ENCODE measurements at regions not wholly inside any gene's neighbourhood (a gene's known extent, or its start where the extent isn't known, plus 50 kb on each side); places are given as distances from the start of the nearest gene placed in this dataset.

- peaks cover 0 to 3% (median 0%) of the 10 kb centered on the region in 4 donors for H3K9me3 ChIP-seq
- no peak for DNase-seq (ENCODE audit: extremely low spot score)
- H3K36me3 ChIP-seq: no peaks in the 10 kb centered on the region
- intact Hi-C loops (cut with DNase I): no loop called here
- no peak overlapping the region for H3K4me3 ChIP-seq
- WGBS: 70% methylated on average over 1 of the region's 1 CpG
- H3K27ac ChIP-seq (replicated peaks in 1 of 4): no peak overlapping the region
- TF ChIP-seq POLR2AphosphoS5 (IDR thresholded peaks at IDR 0.05): no peak
- no peak for TF ChIP-seq EP300 (IDR thresholded peaks at IDR 0.05)
- TF ChIP-seq, protein P1, sequence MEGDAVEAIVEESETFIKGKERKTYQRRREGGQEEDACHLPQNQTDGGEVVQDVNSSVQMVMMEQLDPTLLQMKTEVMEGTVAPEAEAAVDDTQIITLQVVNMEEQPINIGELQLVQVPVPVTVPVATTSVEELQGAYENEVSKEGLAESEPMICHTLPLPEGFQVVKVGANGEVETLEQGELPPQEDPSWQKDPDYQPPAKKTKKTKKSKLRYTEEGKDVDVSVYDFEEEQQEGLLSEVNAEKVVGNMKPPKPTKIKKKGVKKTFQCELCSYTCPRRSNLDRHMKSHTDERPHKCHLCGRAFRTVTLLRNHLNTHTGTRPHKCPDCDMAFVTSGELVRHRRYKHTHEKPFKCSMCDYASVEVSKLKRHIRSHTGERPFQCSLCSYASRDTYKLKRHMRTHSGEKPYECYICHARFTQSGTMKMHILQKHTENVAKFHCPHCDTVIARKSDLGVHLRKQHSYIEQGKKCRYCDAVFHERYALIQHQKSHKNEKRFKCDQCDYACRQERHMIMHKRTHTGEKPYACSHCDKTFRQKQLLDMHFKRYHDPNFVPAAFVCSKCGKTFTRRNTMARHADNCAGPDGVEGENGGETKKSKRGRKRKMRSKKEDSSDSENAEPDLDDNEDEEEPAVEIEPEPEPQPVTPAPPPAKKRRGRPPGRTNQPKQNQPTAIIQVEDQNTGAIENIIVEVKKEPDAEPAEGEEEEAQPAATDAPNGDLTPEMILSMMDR (IDR thresholded peaks at IDR 0.05): no peak
- TF ChIP-seq POLR2A (IDR thresholded peaks at IDR 0.05; ENCODE audit: low read depth): no peak
- peaks cover 18 to 27% (median 25%) of the 10 kb centered on the region in 4 donors for H3K4me1 ChIP-seq
- no peaks in the 10 kb centered on the region for H3K27me3 ChIP-seq
These were observed 113.1 kb upstream of the INPP4B start for GRCh38 chr4:142959173-142959572.

DNA sequence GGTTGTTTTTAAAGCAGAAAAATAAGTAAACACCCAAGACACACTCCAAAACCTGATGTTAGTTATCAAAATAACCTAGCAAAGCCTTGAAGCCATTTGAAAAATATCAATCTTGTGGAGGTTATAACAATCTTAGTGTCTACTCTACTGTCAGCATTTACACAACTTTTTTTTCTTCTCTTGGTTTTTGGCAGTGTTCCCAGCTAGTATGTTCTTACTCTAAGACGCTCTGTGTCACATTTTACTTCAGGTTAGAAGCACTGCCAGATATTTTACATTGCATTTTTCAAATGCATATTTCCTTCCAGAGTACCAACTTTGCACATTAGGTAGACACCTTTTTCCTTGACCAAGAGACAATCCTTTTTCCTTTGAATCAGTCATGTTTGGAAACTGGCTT, 114.0 kb upstream of the INPP4B start:
- no peak for DNase-seq (ENCODE audit: extremely low spot score)
- H3K9me3 ChIP-seq: peaks cover 0 to 3% (median 0%) of the 10 kb centered on the region in 4 donors
- no peak overlapping the region for H3K4me3 ChIP-seq
- TF ChIP-seq POLR2A (IDR thresholded peaks at IDR 0.05; ENCODE audit: low read depth): no peak
- TF ChIP-seq, protein P1 (IDR thresholded peaks at IDR 0.05): no peak
- TF ChIP-seq EP300 (IDR thresholded peaks at IDR 0.05): no peak
- TF ChIP-seq POLR2AphosphoS5 (IDR thresholded peaks at IDR 0.05): no peak
- intact Hi-C loops (cut with DNase I): no loop called here
- H3K4me1 ChIP-seq: peaks cover 18 to 27% (median 25%) of the 10 kb centered on the region in 4 donors
- H3K36me3 ChIP-seq: no peaks in the 10 kb centered on the region
- H3K27me3 ChIP-seq: no peaks in the 10 kb centered on the region
- H3K27ac ChIP-seq (replicated peaks in 1 of 4): peak overlapping the region in 1 of 4 donors; percentile 43
- 13% methylated on average over 1 of the region's 1 CpG for WGBS

- intact Hi-C loops (cut with DNase I): no loop called here
- Histone ChIP-seq H3K4me3 (no peak overlapping the region), H3K36me3 (no peaks in the 10 kb centered on the region), H3K27ac (replicated peaks in 1 of 4) (peak overlapping the region; percentile 11 to 43 (median 32)), H3K27me3 (no peaks in the 10 kb centered on the region), H3K9me3 (no peaks in the 10 kb centered on the region), H3K4me1 (peaks cover 18 to 27% (median 25%) of the 10 kb centered on the region in 4 donors)
- DNase-seq (ENCODE audit: extremely low spot score): no peak
- WGBS: 34% methylated on average over 6 of the region's 6 CpGs
- TF ChIP-seq POLR2AphosphoS5 (IDR thresholded peaks at IDR 0.05) (no peak), EP300 (IDR thresholded peaks at IDR 0.05) (no peak), POLR2A (IDR thresholded peaks at IDR 0.05; ENCODE audit: low read depth) (no peak)
- TF ChIP-seq, protein P1 (IDR thresholded peaks at IDR 0.05): no peak
These were observed 115.0 kb upstream of the INPP4B start for GRCh38 chr4:142960867-142961644.

DNA sequence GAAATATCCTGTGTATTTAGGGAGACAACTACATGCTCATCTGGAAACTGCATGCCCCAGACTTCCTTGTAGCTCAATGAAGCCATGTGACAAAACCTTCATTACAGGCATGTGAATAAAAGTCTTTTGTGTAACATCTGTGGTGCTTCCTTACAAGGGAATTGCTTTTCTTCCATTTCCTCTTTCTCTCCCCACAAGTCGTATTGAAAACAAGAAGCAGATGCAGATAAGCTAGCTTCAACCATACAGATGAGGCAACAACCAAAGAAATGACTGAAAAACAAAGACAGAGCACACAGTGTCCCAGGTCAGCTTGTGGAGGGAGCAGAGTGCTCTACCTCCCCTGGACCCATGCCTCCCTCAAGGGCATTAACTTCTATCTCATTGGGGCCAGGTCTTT, 115.8 kb upstream of the INPP4B start:
- TF ChIP-seq, protein P1 (IDR thresholded peaks at IDR 0.05): no peak
- TF ChIP-seq POLR2A (IDR thresholded peaks at IDR 0.05; ENCODE audit: low read depth) (no peak), POLR2AphosphoS5 (IDR thresholded peaks at IDR 0.05) (peak in 1 of 2 donors; percentile 19), EP300 (IDR thresholded peaks at IDR 0.05) (no peak)
- 28% methylated on average over 1 of the region's 1 CpG for WGBS
- H3K27ac ChIP-seq (replicated peaks in 1 of 4): peak overlapping the region in 3 of 4 donors; percentile 11 to 43 (median 31)
- H3K27me3 ChIP-seq: no peaks in the 10 kb centered on the region
- DNase-seq (ENCODE audit: extremely low spot score): no peak
- no peaks in the 10 kb centered on the region for H3K9me3 ChIP-seq
- H3K36me3 ChIP-seq: no peaks in the 10 kb centered on the region
- H3K4me3 ChIP-seq: no peak overlapping the region
- H3K4me1 ChIP-seq: peaks cover 18 to 27% (median 25%) of the 10 kb centered on the region in 4 donors
- intact Hi-C loops (cut with DNase I): no loop called here
